HepG2 (cell line): ENCODE measurements at regions not wholly inside any gene's neighbourhood (a gene's known extent, or its start where the extent isn't known, plus 50 kb on each side); places are given as distances from the start of the nearest gene placed in this dataset.

ENCODE experiments used
- ATAC-seq: fragments of 200-7000 bp; cut with Tn5 transposase; 3 replicates; pipeline ENCODE4 v1.9.1; 2020; ENCODE audit warnings: mild to moderate bottlenecking, moderate library complexity
- BruUV-seq: library from RNA; stranded (reverse); fragments of 400-500 nt; replicated peaks from 2 replicates; lab custom pipeline; 2021; lab: Mats Ljungman, UMichigan
- CTCF ChIA-PET: fragments of 300-600 bp; formaldehyde crosslinking; extraction: SDS; loops from one replicate; lab custom pipeline; 2021; ENCODE audit warnings: low total read pairs, inconsistent platforms, low intra/inter-chr PET ratio; lab: Yijun Ruan, JAX
- POLR2A ChIA-PET: fragments of 350-600 bp; sonication (Branson Sonifier 250); formaldehyde crosslinking; loops from one replicate; lab custom pipeline; 2020; ENCODE audit warnings: antibody characterized with exemption, inconsistent platforms; lab: Yijun Ruan, JAX
- DNase-seq: peaks from one replicate; pipeline ENCODE4 v3.0.0-alpha.2; 2015; ENCODE audit warnings: low spot score
- FAIRE-seq: peaks from 3 replicates; lab custom pipeline; 2011; peaks lifted over from hg19 to GRCh38; lab: Jason Lieb, UNC
- H2AFZ ChIP-seq: one replicate; pipeline ENCODE4 v1.6.1; 2011; ENCODE audit warnings: low read length, inconsistent platforms
- H3K27ac ChIP-seq: fragments of 300-600 bp; 3 replicates; pipeline ENCODE4 v1.8.0; 2011; ENCODE audit warnings: mixed run types, mild to moderate bottlenecking, mixed read lengths, low read length, inconsistent platforms; ENCODE audit not compliant: insufficient read depth; ENCODE audit errors: extremely low read length
- H3K27me3 ChIP-seq, 2 experiments: fragments of 200-600 bp in 1 of 2; 2 replicates in 1 of 2; 3 replicates in 1 of 2; pipeline versions ENCODE4 v1.6.0 to v1.8.0; 2011; ENCODE audit warnings: low read length in 2 of 2, mild to moderate bottlenecking in 2 of 2, moderate library complexity in 2 of 2, inconsistent platforms in 1 of 2; ENCODE audit not compliant: insufficient read depth in 2 of 2, control insufficient read depth in 1 of 2
- H3K36me3 ChIP-seq, 2 experiments: fragments of 200-600 bp in 1 of 2; replicated peaks in 1 of 2; 2 replicates in 1 of 2; 3 replicates in 1 of 2; pipeline versions ENCODE4 v1.5.1 to v1.8.0; 2011; ENCODE audit warnings: low read length in 2 of 2, inconsistent platforms in 1 of 2; ENCODE audit not compliant: insufficient read depth in 2 of 2, control insufficient read depth in 1 of 2
- H3K4me1 ChIP-seq: 2 replicates; pipeline ENCODE4 v1.5.1; 2012; ENCODE audit warnings: low read length, inconsistent platforms; ENCODE audit not compliant: insufficient read depth
- H3K4me2 ChIP-seq: 2 replicates; pipeline ENCODE4 v1.6.0; 2011; ENCODE audit warnings: low read depth, low read length, inconsistent platforms
- H3K4me3 ChIP-seq, 3 experiments: fragments of 200-600 bp in 1 of 3; sonication (generic), shearing (Covaris generic) in 1 of 3; replicated peaks in 1 of 3; 2 replicates each; pipeline ENCODE4 v1.5.1; 2011 to 2016; ENCODE audit warnings: low read length in 3 of 3, inconsistent platforms in 2 of 3, low read depth in 2 of 3, mild to moderate bottlenecking in 2 of 3, control low read depth in 1 of 3, mixed read lengths in 1 of 3; ENCODE audit not compliant: insufficient read depth in 1 of 3
- H3K79me2 ChIP-seq: one replicate; pipeline ENCODE4 v1.6.1; 2011; ENCODE audit warnings: low read length, inconsistent platforms; ENCODE audit not compliant: insufficient read depth
- H3K9ac ChIP-seq: 2 replicates; pipeline ENCODE4 v1.6.0; 2011; ENCODE audit warnings: mild to moderate bottlenecking, low read depth, low read length, inconsistent platforms; ENCODE audit not compliant: insufficient read depth
- H3K9me3 ChIP-seq: 2 replicates; pipeline ENCODE4 v1.5.1; 2012; ENCODE audit warnings: mild to moderate bottlenecking, low read length
- H4K20me1 ChIP-seq: 2 replicates; pipeline ENCODE4 v1.6.0; 2011; ENCODE audit warnings: inconsistent platforms, mild to moderate bottlenecking, low read length, moderate library complexity; ENCODE audit not compliant: insufficient read depth
- DPF2 ChIP-seq: sonication (generic); formaldehyde crosslinking; IDR thresholded peaks from 2 replicates; pipeline ENCODE4 v1.4.0; 2020; ENCODE audit warnings: mild to moderate bottlenecking, low read depth, missing genetic modification reagents, borderline replicate concordance
- ESRRA ChIP-seq: sonication (generic); formaldehyde crosslinking; IDR thresholded peaks from 2 replicates; pipeline ENCODE4 v1.5.1; 2020; ENCODE audit warnings: mild to moderate bottlenecking, low read depth, missing genetic modification reagents
- ETV5 ChIP-seq: IDR thresholded peaks from 2 replicates; pipeline ENCODE4 v1.6.1; 2018; ENCODE audit warnings: missing biosample characterization, missing genetic modification reagents, inconsistent platforms, borderline replicate concordance
- FOSL2 ChIP-seq: sonication (generic); formaldehyde crosslinking; IDR thresholded peaks from 2 replicates; pipeline ENCODE4 v1.4.0; 2020; ENCODE audit warnings: missing genetic modification reagents
- HES4 ChIP-seq: sonication (generic); formaldehyde crosslinking; IDR thresholded peaks from 2 replicates; pipeline ENCODE4 v1.9.0; 2021; ENCODE audit warnings: mild to moderate bottlenecking, missing genetic modification reagents, borderline replicate concordance
- HMG20A ChIP-seq: IDR thresholded peaks from 2 replicates; pipeline ENCODE4 v1.6.1; 2016; ENCODE audit warnings: borderline replicate concordance
- NAIF1 ChIP-seq: sonication (generic); formaldehyde crosslinking; IDR thresholded peaks from 2 replicates; pipeline ENCODE4 v1.5.0; 2020; ENCODE audit warnings: mild to moderate bottlenecking, missing genetic modification reagents, borderline replicate concordance
- NFKB2 ChIP-seq: sonication (generic); formaldehyde crosslinking; IDR thresholded peaks from 2 replicates; pipeline ENCODE4 v1.4.0; 2020; ENCODE audit warnings: missing genetic modification reagents, borderline replicate concordance
- TFAP4 ChIP-seq: sonication (generic); IDR thresholded peaks from 2 replicates; pipeline ENCODE4 v1.6.1; 2016; ENCODE audit warnings: low read depth, borderline replicate concordance
- ZMYM2 ChIP-seq: sonication (generic); formaldehyde crosslinking; IDR thresholded peaks from 2 replicates; pipeline ENCODE4 v1.8.0; 2022; ENCODE audit warnings: mild to moderate bottlenecking, missing genetic modification reagents
- ZNF362 ChIP-seq: sonication (generic); formaldehyde crosslinking; IDR thresholded peaks from 2 replicates; pipeline ENCODE4 v1.4.0; 2020; ENCODE audit warnings: missing genetic modification reagents, mild to moderate bottlenecking, borderline replicate concordance
- ZNF629 ChIP-seq: sonication (generic); formaldehyde crosslinking; conservative IDR thresholded peaks from 2 replicates; pipeline ENCODE4 v1.5.0; 2020; ENCODE audit warnings: missing genetic modification reagents
- ZXDC ChIP-seq: sonication (generic); formaldehyde crosslinking; IDR thresholded peaks from 2 replicates; pipeline ENCODE4 v1.5.0; 2020; ENCODE audit warnings: mild to moderate bottlenecking, missing genetic modification reagents
- WGBS: methylation state at CpG from one replicate; pipeline ENCODE4 v1.1.6; 2017; ENCODE audit warnings: low lambda C conversion rate; 5-methylcytosine and 5-hydroxymethylcytosine counted together
- in situ Hi-C: cut with HindIII; loops from 2 replicates; pipeline ENCODE4 v1.10.0; 2017; ENCODE audit warnings: low pct_unique_long_range_greater_than_20kb; ENCODE audit not compliant: extremely low pct_ligation_motif_present
- intact Hi-C: fragments of 100-400 bp; cut with micrococcal nuclease; formaldehyde crosslinking; loops from one replicate; pipeline ENCODE4 v1.10.0; 2022; ENCODE audit not compliant: unreplicated experiment
- TF ChIP-seq, protein P1 (sequence below): sonication (generic); formaldehyde crosslinking; IDR thresholded peaks from 2 replicates; pipeline ENCODE4; 2020; ENCODE audit warnings: missing genetic modification reagents, mild to moderate bottlenecking, borderline replicate concordance

GRCh38 chr14:71169861-71170260 is 262.6 kb downstream of the PCNX1 start (continued):
- TF ChIP-seq ZNF362 (no peak), NAIF1 (no peak)

DNA sequence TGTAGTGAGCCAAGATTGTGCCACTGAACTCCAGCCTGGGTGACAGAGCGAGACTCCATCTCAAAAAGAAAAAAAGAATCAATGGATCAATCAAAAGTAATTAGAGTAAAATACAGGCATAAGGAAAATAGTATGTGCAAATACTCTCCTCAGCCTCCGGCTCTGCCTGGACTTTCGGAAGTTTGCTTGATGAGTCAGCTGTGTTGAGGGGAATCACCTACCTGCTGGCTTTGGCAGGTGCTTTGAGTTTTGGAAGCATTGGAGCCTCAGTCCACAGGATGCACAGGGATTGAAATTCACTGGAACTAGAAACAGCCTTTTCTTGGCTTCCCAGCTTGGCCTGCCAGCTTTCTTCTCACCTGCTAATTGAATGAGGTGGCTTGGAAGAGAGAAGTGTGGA is 268.2 kb downstream of the PCNX1 start:
- Histone ChIP-seq H3K9me3 (no peaks in the 10 kb centered on the region), H4K20me1 (no peaks in the 10 kb centered on the region), H3K4me2 (no peak overlapping the region), H2AFZ (no peak overlapping the region), H3K9ac (no peak overlapping the region), H3K27me3 (peaks cover 0 to 2% of the 10 kb centered on the region in 2 experiments; a peak in 1 of 5 replicates), H3K27ac (no peak overlapping the region), H3K4me1 (peaks cover 8% of the 10 kb centered on the region; the same call in 1 of the 2 replicates), H3K79me2 (no peaks in the 10 kb centered on the region), H3K36me3 (no peaks in the 10 kb centered on the region), H3K4me3 (no peak overlapping the region)
- no TSS peak for BruUV-seq
- ATAC-seq (peak; percentile 55; the same call in 2 of the 3 replicates), FAIRE-seq (no peak), DNase-seq (no peak)
- ChIA-PET CTCF (no interaction called here), POLR2A (no interaction called here)
- 4% methylated on average over 3 of the region's 3 CpGs for WGBS
- no peak for TF ChIP-seq DPF2
- TF ChIP-seq ZXDC (CRISPR knock-in tag) = no peak
- TF ChIP-seq HES4 (CRISPR knock-in tag) = no peak
- TF ChIP-seq HMG20A (CRISPR knock-in tag) = no peak
- TF ChIP-seq TFAP4 = 0 out of 2 replicates have a peak, but pooled peaks have one; percentile 23
- TF ChIP-seq ZMYM2 (CRISPR knock-in tag) = no peak
- TF ChIP-seq, protein P1, sequence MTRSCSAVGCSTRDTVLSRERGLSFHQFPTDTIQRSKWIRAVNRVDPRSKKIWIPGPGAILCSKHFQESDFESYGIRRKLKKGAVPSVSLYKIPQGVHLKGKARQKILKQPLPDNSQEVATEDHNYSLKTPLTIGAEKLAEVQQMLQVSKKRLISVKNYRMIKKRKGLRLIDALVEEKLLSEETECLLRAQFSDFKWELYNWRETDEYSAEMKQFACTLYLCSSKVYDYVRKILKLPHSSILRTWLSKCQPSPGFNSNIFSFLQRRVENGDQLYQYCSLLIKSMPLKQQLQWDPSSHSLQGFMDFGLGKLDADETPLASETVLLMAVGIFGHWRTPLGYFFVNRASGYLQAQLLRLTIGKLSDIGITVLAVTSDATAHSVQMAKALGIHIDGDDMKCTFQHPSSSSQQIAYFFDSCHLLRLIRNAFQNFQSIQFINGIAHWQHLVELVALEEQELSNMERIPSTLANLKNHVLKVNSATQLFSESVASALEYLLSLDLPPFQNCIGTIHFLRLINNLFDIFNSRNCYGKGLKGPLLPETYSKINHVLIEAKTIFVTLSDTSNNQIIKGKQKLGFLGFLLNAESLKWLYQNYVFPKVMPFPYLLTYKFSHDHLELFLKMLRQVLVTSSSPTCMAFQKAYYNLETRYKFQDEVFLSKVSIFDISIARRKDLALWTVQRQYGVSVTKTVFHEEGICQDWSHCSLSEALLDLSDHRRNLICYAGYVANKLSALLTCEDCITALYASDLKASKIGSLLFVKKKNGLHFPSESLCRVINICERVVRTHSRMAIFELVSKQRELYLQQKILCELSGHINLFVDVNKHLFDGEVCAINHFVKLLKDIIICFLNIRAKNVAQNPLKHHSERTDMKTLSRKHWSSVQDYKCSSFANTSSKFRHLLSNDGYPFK (CRISPR knock-in tag) = no peak
- peak; percentile 76 for TF ChIP-seq FOSL2 (CRISPR knock-in tag)
- TF ChIP-seq NFKB2 (CRISPR knock-in tag) = no peak
- TF ChIP-seq ETV5 (CRISPR knock-in tag) = peak; percentile 34; the same call in 1 of the 2 replicates
- TF ChIP-seq ESRRA = no peak
- TF ChIP-seq ZNF629 (CRISPR knock-in tag) = no peak
- intact Hi-C loops (no loop called here), in situ Hi-C loops (no loop called here)
